Breast epithelium (tissue), 3 donors: ENCODE measurements at regions not wholly inside any gene's neighbourhood (a gene's known extent, or its start where the extent isn't known, plus 50 kb on each side); places are given as distances from the start of the nearest gene placed in this dataset.

Experiments
- POLR2A ChIP-seq: fragments of 450-650 bp; IDR thresholded peaks from one replicate; pipeline ENCODE4 v1.6.1; 2016; ENCODE audit warnings: antibody characterized with exemption, mild to moderate bottlenecking, moderate library complexity
- POLR2AphosphoS5 ChIP-seq, 3 donors: sonication (generic); formaldehyde crosslinking; IDR thresholded peaks; one replicate each; pipeline ENCODE4 v1.6.1; 2017; ENCODE audit warnings: antibody characterized with exemption in 3 of 3
- TF ChIP-seq, protein P1 (sequence below), 3 donors: fragments of 450-650 bp; IDR thresholded peaks; one replicate each; pipeline ENCODE4 v1.5.1; 2016 to 2017; ENCODE audit warnings: antibody characterized with exemption in 3 of 3, mild to moderate bottlenecking in 3 of 3, moderate library complexity in 3 of 3

DNA sequence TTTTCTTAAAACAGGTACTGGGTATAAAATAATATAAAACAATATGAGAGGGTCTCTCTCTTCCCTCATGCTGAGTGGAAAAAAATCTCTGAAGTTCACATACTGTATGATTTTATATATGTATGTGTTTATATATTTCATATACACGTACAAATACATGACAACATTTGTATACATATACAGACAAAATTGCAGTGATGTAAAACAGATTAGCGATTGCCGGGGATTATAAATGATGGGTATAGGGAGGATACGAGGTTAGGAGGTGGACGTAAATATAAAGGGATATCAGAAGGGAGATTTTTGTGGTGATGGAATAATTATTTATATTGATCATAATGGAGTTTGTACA, 194.8 kb upstream of the PRSS16 start:
- TF ChIP-seq POLR2A, result no peak
- TF ChIP-seq, protein P1, sequence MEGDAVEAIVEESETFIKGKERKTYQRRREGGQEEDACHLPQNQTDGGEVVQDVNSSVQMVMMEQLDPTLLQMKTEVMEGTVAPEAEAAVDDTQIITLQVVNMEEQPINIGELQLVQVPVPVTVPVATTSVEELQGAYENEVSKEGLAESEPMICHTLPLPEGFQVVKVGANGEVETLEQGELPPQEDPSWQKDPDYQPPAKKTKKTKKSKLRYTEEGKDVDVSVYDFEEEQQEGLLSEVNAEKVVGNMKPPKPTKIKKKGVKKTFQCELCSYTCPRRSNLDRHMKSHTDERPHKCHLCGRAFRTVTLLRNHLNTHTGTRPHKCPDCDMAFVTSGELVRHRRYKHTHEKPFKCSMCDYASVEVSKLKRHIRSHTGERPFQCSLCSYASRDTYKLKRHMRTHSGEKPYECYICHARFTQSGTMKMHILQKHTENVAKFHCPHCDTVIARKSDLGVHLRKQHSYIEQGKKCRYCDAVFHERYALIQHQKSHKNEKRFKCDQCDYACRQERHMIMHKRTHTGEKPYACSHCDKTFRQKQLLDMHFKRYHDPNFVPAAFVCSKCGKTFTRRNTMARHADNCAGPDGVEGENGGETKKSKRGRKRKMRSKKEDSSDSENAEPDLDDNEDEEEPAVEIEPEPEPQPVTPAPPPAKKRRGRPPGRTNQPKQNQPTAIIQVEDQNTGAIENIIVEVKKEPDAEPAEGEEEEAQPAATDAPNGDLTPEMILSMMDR (IDR thresholded peaks at IDR 0.05), result no peak
- no peak for TF ChIP-seq POLR2AphosphoS5 (IDR thresholded peaks at IDR 0.05)
